Suprapubic skin (tissue), 4 donors: ENCODE measurements at regions not wholly inside any gene's neighbourhood (a gene's known extent, or its start where the extent isn't known, plus 50 kb on each side); places are given as distances from the start of the nearest gene placed in this dataset.
"Not testable (repeated sequence)": the region's sequence is repeated elsewhere in the genome, so short reads cannot be mapped to it uniquely, and the experiment has no call there.

Experiments
- DNase-seq, 2 donors: peaks; one replicate each; pipeline ENCODE4 v3.0.0-alpha.2; 2019; ENCODE audit warnings: low spot score in 2 of 2
- H3K27ac ChIP-seq: fragments of 200-600 bp; sonication (generic); one replicate; pipeline ENCODE4 v1.5.1; 2019
- H3K27me3 ChIP-seq: fragments of 200-600 bp; sonication (generic); one replicate; pipeline ENCODE4 v1.5.1; 2019
- H3K36me3 ChIP-seq: fragments of 200-600 bp; sonication (generic); one replicate; pipeline ENCODE4 v1.5.1; 2019
- H3K4me1 ChIP-seq: fragments of 200-600 bp; sonication (generic); one replicate; pipeline ENCODE4 v1.5.1; 2019
- H3K4me3 ChIP-seq: fragments of 200-600 bp; sonication (generic); one replicate; pipeline ENCODE4 v1.5.1; 2019; ENCODE audit warnings: mild to moderate bottlenecking
- H3K9me3 ChIP-seq: fragments of 200-600 bp; sonication (generic); one replicate; pipeline ENCODE4 v1.5.1; 2019
- EP300 ChIP-seq: sonication (generic); formaldehyde crosslinking; IDR thresholded peaks from one replicate; pipeline ENCODE4 v1.6.1; 2017; ENCODE audit warnings: antibody characterized with exemption
- POLR2A ChIP-seq, 2 donors: fragments of 450-650 bp; IDR thresholded peaks; one replicate each; pipeline ENCODE4 v1.6.1; 2017; ENCODE audit warnings: antibody characterized with exemption in 2 of 2, mild to moderate bottlenecking in 2 of 2, moderate library complexity in 2 of 2
- POLR2AphosphoS5 ChIP-seq, 3 donors: sonication (generic); formaldehyde crosslinking; IDR thresholded peaks; one replicate each; pipeline ENCODE4 v1.6.1; 2017; ENCODE audit warnings: antibody characterized with exemption in 3 of 3
- WGBS: methylation state at CpG from one replicate; pipeline ENCODE4 v1.1.5; 2018; 5-methylcytosine and 5-hydroxymethylcytosine counted together
- TF ChIP-seq, protein P1 (sequence below), 2 donors: fragments of 200-600 bp in 1 of 2; fragments of 450-650 bp in 1 of 2; sonication (generic) in 1 of 2; IDR thresholded peaks; one replicate each; pipeline ENCODE4 v1.5.1; 2016 to 2019; ENCODE audit warnings: antibody characterized with exemption in 2 of 2, mild to moderate bottlenecking in 1 of 2, moderate library complexity in 1 of 2

DNA sequence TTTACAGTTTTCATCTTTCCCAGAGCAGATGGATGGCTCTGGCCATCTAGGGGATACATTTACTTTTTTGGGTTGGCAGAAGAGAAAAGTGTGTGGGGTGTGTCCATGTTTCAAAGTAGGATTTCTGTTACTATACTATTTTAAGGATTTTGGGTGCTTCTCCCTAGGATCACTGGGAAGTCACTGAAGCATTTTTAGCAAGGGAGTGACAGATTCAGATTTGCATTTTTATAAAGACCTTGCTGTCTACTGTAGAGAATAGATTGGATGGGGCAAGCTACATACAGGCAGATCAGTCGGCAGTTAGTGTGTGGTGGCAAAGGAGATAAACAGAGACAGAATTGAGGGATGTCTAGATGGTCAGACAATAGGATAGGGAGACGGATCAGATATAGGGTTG, 122.5 kb downstream of the TBX19 start:
- 89% methylated on average over 2 of the region's 2 CpGs for WGBS
- H3K36me3 ChIP-seq = no peaks in the 10 kb centered on the region
- peaks cover 2% of the 10 kb centered on the region for H3K27me3 ChIP-seq
- no peak for TF ChIP-seq POLR2A (IDR thresholded peaks at IDR 0.05)
- TF ChIP-seq EP300 = no peak
- TF ChIP-seq, protein P1, sequence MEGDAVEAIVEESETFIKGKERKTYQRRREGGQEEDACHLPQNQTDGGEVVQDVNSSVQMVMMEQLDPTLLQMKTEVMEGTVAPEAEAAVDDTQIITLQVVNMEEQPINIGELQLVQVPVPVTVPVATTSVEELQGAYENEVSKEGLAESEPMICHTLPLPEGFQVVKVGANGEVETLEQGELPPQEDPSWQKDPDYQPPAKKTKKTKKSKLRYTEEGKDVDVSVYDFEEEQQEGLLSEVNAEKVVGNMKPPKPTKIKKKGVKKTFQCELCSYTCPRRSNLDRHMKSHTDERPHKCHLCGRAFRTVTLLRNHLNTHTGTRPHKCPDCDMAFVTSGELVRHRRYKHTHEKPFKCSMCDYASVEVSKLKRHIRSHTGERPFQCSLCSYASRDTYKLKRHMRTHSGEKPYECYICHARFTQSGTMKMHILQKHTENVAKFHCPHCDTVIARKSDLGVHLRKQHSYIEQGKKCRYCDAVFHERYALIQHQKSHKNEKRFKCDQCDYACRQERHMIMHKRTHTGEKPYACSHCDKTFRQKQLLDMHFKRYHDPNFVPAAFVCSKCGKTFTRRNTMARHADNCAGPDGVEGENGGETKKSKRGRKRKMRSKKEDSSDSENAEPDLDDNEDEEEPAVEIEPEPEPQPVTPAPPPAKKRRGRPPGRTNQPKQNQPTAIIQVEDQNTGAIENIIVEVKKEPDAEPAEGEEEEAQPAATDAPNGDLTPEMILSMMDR (IDR thresholded peaks at IDR 0.05) = no peak
- no peak for TF ChIP-seq POLR2AphosphoS5 (IDR thresholded peaks at IDR 0.05)
- no peaks in the 10 kb centered on the region for H3K4me1 ChIP-seq
- H3K9me3 ChIP-seq = no peaks in the 10 kb centered on the region
- no peak for DNase-seq
- no peak overlapping the region for H3K27ac ChIP-seq
- no peak overlapping the region for H3K4me3 ChIP-seq

DNA sequence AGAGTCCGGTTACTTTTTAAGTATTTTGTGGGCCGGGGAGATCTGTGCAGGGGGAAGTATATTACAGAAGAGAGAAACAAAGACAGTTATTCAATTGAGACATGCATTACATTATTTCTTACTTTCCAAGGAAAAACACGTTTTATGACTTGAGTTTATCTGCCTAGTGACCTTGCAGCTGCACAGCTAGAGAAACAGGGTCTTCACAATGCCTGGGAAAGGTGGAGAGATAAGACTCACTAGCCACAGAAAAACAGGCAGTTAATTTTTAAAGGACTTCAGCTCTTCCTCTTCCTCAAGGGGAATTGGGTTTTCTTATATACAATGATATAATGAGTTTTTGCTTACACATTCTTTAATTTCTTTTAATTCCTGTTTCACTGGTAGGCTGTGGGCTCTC, 121.8 kb downstream of the TBX19 start:
- 75% methylated on average over 3 of the region's 3 CpGs for WGBS
- H3K36me3 ChIP-seq, H3K27ac ChIP-seq, H3K4me1 ChIP-seq, DNase-seq, H3K4me3 ChIP-seq, H3K9me3 ChIP-seq, H3K27me3 ChIP-seq: not testable (repeated sequence)

DNA sequence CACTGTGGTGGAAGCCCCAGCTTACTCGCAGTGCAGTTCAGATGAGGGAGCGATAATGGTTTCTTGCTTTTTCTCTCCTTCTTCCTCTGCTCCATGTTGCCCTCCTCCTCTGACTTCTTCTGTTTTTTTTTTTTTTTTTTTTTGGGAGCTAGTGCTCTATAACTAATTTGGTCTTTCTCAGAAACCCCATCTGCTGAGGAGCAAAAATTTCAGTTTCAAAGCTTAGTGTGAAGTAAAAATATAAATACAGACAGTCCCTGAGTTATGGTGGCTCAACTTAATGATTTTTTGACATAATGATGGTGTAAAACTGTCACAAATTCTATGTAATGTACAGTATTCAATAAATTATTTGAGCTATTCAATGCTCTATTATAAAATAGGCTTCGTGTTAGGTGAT, 120.7 kb downstream of the TBX19 start:
- no peak for DNase-seq
- no peak overlapping the region for H3K4me3 ChIP-seq
- 93% methylated on average over 3 of the region's 3 CpGs for WGBS
- no peak overlapping the region for H3K27ac ChIP-seq
- H3K27me3 ChIP-seq = peaks cover 2% of the 10 kb centered on the region
- no peaks in the 10 kb centered on the region for H3K4me1 ChIP-seq
- TF ChIP-seq, protein P1 (IDR thresholded peaks at IDR 0.05) = no peak
- no peak for TF ChIP-seq EP300
- no peak for TF ChIP-seq POLR2AphosphoS5 (IDR thresholded peaks at IDR 0.05)
- H3K9me3 ChIP-seq = no peaks in the 10 kb centered on the region
- no peaks in the 10 kb centered on the region for H3K36me3 ChIP-seq

DNA sequence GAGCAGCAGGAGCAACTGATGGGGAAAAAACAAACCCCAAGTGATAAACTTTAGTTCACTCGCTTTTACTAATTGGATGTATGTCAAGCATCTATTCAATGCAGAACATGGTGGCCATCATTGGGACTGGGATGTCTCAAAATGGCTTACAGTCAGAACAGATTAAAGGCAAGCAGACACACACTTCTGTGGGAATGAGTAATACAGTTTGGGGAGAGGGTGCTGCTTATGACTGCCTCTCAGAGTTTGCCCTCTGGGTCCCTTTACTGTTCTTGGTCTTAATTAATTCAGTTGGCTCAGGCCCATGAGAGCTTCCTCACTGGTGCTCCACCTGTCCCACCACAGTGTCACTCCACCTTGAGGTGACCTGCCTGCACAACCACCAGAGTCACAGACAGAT, 119.5 kb downstream of the TBX19 start:
- Histone ChIP-seq H3K4me3 (no peak overlapping the region), H3K4me1 (no peaks in the 10 kb centered on the region), H3K36me3 (no peaks in the 10 kb centered on the region), H3K9me3 (no peaks in the 10 kb centered on the region), H3K27ac (no peak overlapping the region), H3K27me3 (peaks cover 2% of the 10 kb centered on the region)
- DNase-seq = no peak
- TF ChIP-seq, protein P1 (IDR thresholded peaks at IDR 0.05) = no peak
- TF ChIP-seq EP300 = no peak
- TF ChIP-seq POLR2A (IDR thresholded peaks at IDR 0.05) = no peak
- no peak for TF ChIP-seq POLR2AphosphoS5 (IDR thresholded peaks at IDR 0.05)
- 89% methylated on average over 1 of the region's 1 CpG for WGBS

DNA sequence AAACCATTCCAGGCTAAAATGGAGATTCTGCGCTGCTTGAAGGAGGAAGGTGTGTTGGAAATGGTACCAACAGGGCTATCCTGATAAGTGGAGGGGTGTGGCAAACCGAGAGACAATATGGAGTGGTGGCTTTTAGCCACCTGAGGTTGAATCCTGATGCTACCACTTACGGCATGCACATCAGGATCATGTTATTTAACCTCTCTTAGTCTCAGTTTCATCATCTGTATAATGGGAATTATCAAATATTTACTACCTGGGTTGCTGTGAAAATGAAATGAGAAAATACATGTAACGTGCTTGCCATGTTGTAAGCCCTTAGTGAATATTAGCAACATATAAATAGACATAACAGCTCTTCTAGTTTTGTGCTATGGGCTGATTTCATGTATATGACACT, 117.1 kb downstream of the TBX19 start:
- no peak for DNase-seq
- TF ChIP-seq POLR2AphosphoS5 (IDR thresholded peaks at IDR 0.05) = no peak
- TF ChIP-seq, protein P1 (IDR thresholded peaks at IDR 0.05) = no peak
- TF ChIP-seq POLR2A (IDR thresholded peaks at IDR 0.05) = no peak
- TF ChIP-seq EP300 = no peak
- Histone ChIP-seq H3K27ac (no peak overlapping the region), H3K9me3 (no peaks in the 10 kb centered on the region), H3K4me3 (no peak overlapping the region), H3K4me1 (no peaks in the 10 kb centered on the region), H3K36me3 (no peaks in the 10 kb centered on the region), H3K27me3 (peaks cover 2% of the 10 kb centered on the region)
- 82% methylated on average over 4 of the region's 4 CpGs for WGBS

DNA sequence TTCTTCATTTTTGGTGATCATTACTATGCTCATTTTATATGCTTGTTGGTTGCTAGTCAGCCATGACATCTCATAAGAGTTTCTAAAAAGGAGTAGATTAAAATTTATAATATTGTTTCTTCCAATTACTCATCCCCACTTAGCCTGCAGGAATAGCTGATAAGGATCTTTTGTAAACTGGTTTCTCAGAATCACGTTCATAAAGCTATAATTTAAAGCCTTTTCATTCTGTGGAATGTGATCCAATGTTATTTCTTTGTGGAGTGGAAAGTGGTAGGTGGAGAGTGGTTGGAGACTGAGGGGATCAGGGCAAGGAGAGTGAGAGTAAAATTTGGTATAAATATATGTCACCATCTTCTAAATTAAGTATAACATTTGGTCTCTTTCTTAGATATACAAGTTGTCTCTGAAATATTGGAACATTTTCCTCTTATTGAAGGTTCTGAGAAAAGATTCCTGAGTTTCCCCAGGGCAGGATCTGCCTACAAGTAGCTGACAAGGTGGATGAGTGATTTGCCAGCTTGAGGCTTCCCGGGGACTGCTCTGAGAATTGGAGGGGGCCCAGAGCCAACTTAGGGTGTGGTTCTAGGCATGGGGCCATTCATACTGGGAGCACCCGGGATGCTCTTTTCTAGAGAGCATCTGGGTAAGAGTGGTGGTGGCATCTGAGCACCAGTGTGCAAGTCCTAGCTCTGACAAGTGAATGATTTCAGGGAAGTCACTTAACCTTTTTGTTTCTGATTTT, 116.4 kb downstream of the TBX19 start:
- TF ChIP-seq POLR2AphosphoS5 (IDR thresholded peaks at IDR 0.05) = no peak
- TF ChIP-seq, protein P1 (IDR thresholded peaks at IDR 0.05) = no peak
- TF ChIP-seq EP300 = no peak
- TF ChIP-seq POLR2A (IDR thresholded peaks at IDR 0.05) = no peak
- no peak overlapping the region for H3K27ac ChIP-seq
- 13% methylated on average over 3 of the region's 3 CpGs for WGBS
- no peaks in the 10 kb centered on the region for H3K9me3 ChIP-seq
- no peaks in the 10 kb centered on the region for H3K36me3 ChIP-seq
- H3K27me3 ChIP-seq = peaks cover 2% of the 10 kb centered on the region
- no peaks in the 10 kb centered on the region for H3K4me1 ChIP-seq
- H3K4me3 ChIP-seq = no peak overlapping the region
- no peak for DNase-seq
